CD8-positive, alpha-beta memory T cell (primary cell): ENCODE measurements at regions not wholly inside any gene's neighbourhood (a gene's known extent, or its start where the extent isn't known, plus 50 kb on each side); places are given as distances from the start of the nearest gene placed in this dataset.

Experiments used
- CTCF ChIA-PET: fragments of 350-600 bp; sonication (Branson Sonifier 250); formaldehyde crosslinking; loops from one replicate; lab custom pipeline; 2021; ENCODE audit warnings: antibody characterized with exemption; lab: Charles Lee
- POLR2A ChIA-PET: fragments of 350-600 bp; sonication (Branson Sonifier 250); formaldehyde crosslinking; loops from one replicate; lab custom pipeline; 2021; ENCODE audit warnings: antibody characterized with exemption; lab: Charles Lee
- DNase-seq, 5 donors: peaks; one replicate each; pipeline versions ENCODE4 v3.0.0 to v3.0.0-alpha.2; 2020 to 2022; ENCODE audit warnings: mixed read lengths in 1 of 5
- H3K27ac ChIP-seq: one replicate; pipeline ENCODE4 v1.7.0; 2013; ENCODE audit warnings: low read depth, mild to moderate bottlenecking, low read length, moderate library complexity
- H3K27me3 ChIP-seq: 2 replicates; pipeline ENCODE4 v1.7.0; 2013; ENCODE audit warnings: low read length, mild to moderate bottlenecking; ENCODE audit not compliant: insufficient read depth, poor library complexity, severe bottlenecking
- H3K36me3 ChIP-seq: 2 replicates; pipeline ENCODE4 v1.7.0; 2013; ENCODE audit warnings: mild to moderate bottlenecking, low read length, moderate library complexity; ENCODE audit not compliant: insufficient read depth
- H3K4me1 ChIP-seq: 2 replicates; pipeline ENCODE4 v1.7.0; 2013; ENCODE audit warnings: mild to moderate bottlenecking, low read length, moderate library complexity; ENCODE audit not compliant: insufficient read depth
- H3K4me3 ChIP-seq: 2 replicates; pipeline ENCODE4 v1.7.0; 2013; ENCODE audit warnings: mild to moderate bottlenecking, low read length
- H3K9me3 ChIP-seq: 2 replicates; pipeline ENCODE4 v1.7.0; 2013; ENCODE audit warnings: mild to moderate bottlenecking, low read length
- H3K27ac Mint-ChIP-seq, 8 donors: one replicate each; pipeline ENCODE4 v1.8.0; 2020 to 2021; ENCODE audit warnings: mixed read lengths in 8 of 8, mild to moderate bottlenecking in 6 of 8, inconsistent platforms in 3 of 8, moderate library complexity in 3 of 8
- H3K27me3 Mint-ChIP-seq, 2 donors: one replicate each; pipeline ENCODE4 v1.8.0; 2020 to 2021; ENCODE audit warnings: mixed read lengths in 2 of 2, mild to moderate bottlenecking in 1 of 2, moderate library complexity in 1 of 2
- H3K36me3 Mint-ChIP-seq, 3 donors: one replicate each; pipeline ENCODE4 v1.8.0; 2020 to 2021; ENCODE audit warnings: mixed read lengths in 3 of 3, inconsistent platforms in 1 of 3, mild to moderate bottlenecking in 1 of 3
- H3K4me1 Mint-ChIP-seq, 3 donors: one replicate each; pipeline ENCODE4 v1.8.0; 2020 to 2021; ENCODE audit warnings: mixed read lengths in 3 of 3, inconsistent platforms in 1 of 3, mild to moderate bottlenecking in 1 of 3
- H3K4me3 Mint-ChIP-seq, 7 donors: one replicate each; pipeline ENCODE4 v1.8.0; 2020 to 2021; ENCODE audit warnings: mixed read lengths in 7 of 7, mild to moderate bottlenecking in 6 of 7, moderate library complexity in 4 of 7, inconsistent platforms in 2 of 7
- H3K9me3 Mint-ChIP-seq, 5 donors: one replicate each; pipeline ENCODE4 v1.8.0; 2020 to 2022; ENCODE audit warnings: mixed read lengths in 5 of 5, mild to moderate bottlenecking in 3 of 5, moderate library complexity in 2 of 5, inconsistent platforms in 1 of 5

GRCh38 chr10:128766915-128767314, 640.7 kb upstream of the MKI67 start:
- Mint-ChIP-seq H3K27me3 (peaks cover 0 to 1% of the 10 kb centered on the region in 2 donors), H3K4me1 (no peaks in the 10 kb centered on the region), H3K4me3 (no peak overlapping the region), H3K36me3 (no peaks in the 10 kb centered on the region), H3K9me3 (peaks cover 0 to 3% (median 0%) of the 10 kb centered on the region in 5 donors), H3K27ac (no peak overlapping the region)
- H3K27ac ChIP-seq, result no peak overlapping the region
- H3K4me1 ChIP-seq, result no peaks in the 10 kb centered on the region
- H3K36me3 ChIP-seq, result no peaks in the 10 kb centered on the region
- no peaks in the 10 kb centered on the region for H3K9me3 ChIP-seq
- CTCF ChIA-PET, result no interaction called here
- H3K27me3 ChIP-seq, result no peaks in the 10 kb centered on the region
- H3K4me3 ChIP-seq, result no peak overlapping the region
- POLR2A ChIA-PET, result no interaction called here
- no peak for DNase-seq

GRCh38 chr10:128774979-128775378, 648.8 kb upstream of the MKI67 start:
- CTCF ChIA-PET, result no interaction called here
- Mint-ChIP-seq H3K27ac (no peak overlapping the region), H3K4me3 (no peak overlapping the region), H3K36me3 (no peaks in the 10 kb centered on the region), H3K27me3 (peaks cover 0 to 1% of the 10 kb centered on the region in 2 donors), H3K4me1 (no peaks in the 10 kb centered on the region), H3K9me3 (peaks cover 0 to 6% (median 0%) of the 10 kb centered on the region in 5 donors)
- Histone ChIP-seq H3K9me3 (no peaks in the 10 kb centered on the region), H3K27me3 (no peaks in the 10 kb centered on the region), H3K4me3 (no peak overlapping the region), H3K36me3 (no peaks in the 10 kb centered on the region), H3K4me1 (no peaks in the 10 kb centered on the region), H3K27ac (no peak overlapping the region)
- no peak for DNase-seq
- POLR2A ChIA-PET, result no interaction called here

GRCh38 chr10:128775743-128776142, 649.5 kb upstream of the MKI67 start:
- Mint-ChIP-seq H3K4me3 (no peak overlapping the region), H3K9me3 (peaks cover 0 to 6% (median under 1%) of the 10 kb centered on the region in 5 donors), H3K27me3 (peaks cover 0 to 1% of the 10 kb centered on the region in 2 donors), H3K27ac (no peak overlapping the region), H3K4me1 (no peaks in the 10 kb centered on the region), H3K36me3 (no peaks in the 10 kb centered on the region)
- Histone ChIP-seq H3K36me3 (no peaks in the 10 kb centered on the region), H3K9me3 (no peaks in the 10 kb centered on the region), H3K4me3 (no peak overlapping the region), H3K27ac (no peak overlapping the region), H3K27me3 (no peaks in the 10 kb centered on the region), H3K4me1 (no peaks in the 10 kb centered on the region)
- ChIA-PET POLR2A (no interaction called here), CTCF (no interaction called here)
- no peak for DNase-seq

GRCh38 chr10:128776673-128777252, 650.5 kb upstream of the MKI67 start:
- Mint-ChIP-seq H3K27me3 (no peaks in the 10 kb centered on the region), H3K9me3 (peaks cover 0 to 3% (median 2%) of the 10 kb centered on the region in 5 donors), H3K27ac (no peak overlapping the region), H3K4me3 (no peak overlapping the region), H3K4me1 (no peaks in the 10 kb centered on the region), H3K36me3 (no peaks in the 10 kb centered on the region)
- Histone ChIP-seq H3K27ac (no peak overlapping the region), H3K9me3 (no peaks in the 10 kb centered on the region), H3K27me3 (no peaks in the 10 kb centered on the region), H3K4me1 (no peaks in the 10 kb centered on the region), H3K4me3 (no peak overlapping the region), H3K36me3 (no peaks in the 10 kb centered on the region)
- ChIA-PET CTCF (no interaction called here), POLR2A (no interaction called here)
- no peak for DNase-seq

- Mint-ChIP-seq H3K27me3 (no peaks in the 10 kb centered on the region), H3K9me3 (peaks cover 0 to 3% (median 2%) of the 10 kb centered on the region in 5 donors), H3K4me3 (no peak overlapping the region), H3K4me1 (no peaks in the 10 kb centered on the region), H3K27ac (no peak overlapping the region), H3K36me3 (no peaks in the 10 kb centered on the region)
- no peaks in the 10 kb centered on the region for H3K36me3 ChIP-seq
- CTCF ChIA-PET, result no interaction called here
- H3K27ac ChIP-seq, result no peak overlapping the region
- POLR2A ChIA-PET, result no interaction called here
- DNase-seq, result no peak
- H3K4me3 ChIP-seq, result no peak overlapping the region
- H3K9me3 ChIP-seq, result no peaks in the 10 kb centered on the region
- H3K4me1 ChIP-seq, result no peaks in the 10 kb centered on the region
- no peaks in the 10 kb centered on the region for H3K27me3 ChIP-seq
Observed at GRCh38 chr10:128777342-128777741, 651.1 kb upstream of the MKI67 start.

- H3K27me3 Mint-ChIP-seq, result no peaks in the 10 kb centered on the region
- H3K36me3 ChIP-seq, result no peaks in the 10 kb centered on the region
- POLR2A ChIA-PET, result no interaction called here
Observed at GRCh38 chr10:128779416-128779815, 653.2 kb upstream of the MKI67 start.

GRCh38 chr10:128780156-128780761, 654.0 kb upstream of the MKI67 start:
- Histone ChIP-seq H3K4me3 (no peak overlapping the region), H3K36me3 (no peaks in the 10 kb centered on the region), H3K9me3 (no peaks in the 10 kb centered on the region), H3K27me3 (no peaks in the 10 kb centered on the region), H3K27ac (no peak overlapping the region), H3K4me1 (no peaks in the 10 kb centered on the region)
- Mint-ChIP-seq H3K27ac (no peak overlapping the region), H3K36me3 (no peaks in the 10 kb centered on the region), H3K27me3 (no peaks in the 10 kb centered on the region), H3K4me1 (no peaks in the 10 kb centered on the region), H3K9me3 (peaks cover 0 to 3% (median 2%) of the 10 kb centered on the region in 5 donors), H3K4me3 (no peak overlapping the region)
- DNase-seq, result no peak
- ChIA-PET POLR2A (no interaction called here), CTCF (no interaction called here)

More at GRCh38 chr10:128779416-128779815, 653.2 kb upstream of the MKI67 start:
- Mint-ChIP-seq H3K36me3 (no peaks in the 10 kb centered on the region), H3K9me3 (peaks cover 0 to 3% (median 2%) of the 10 kb centered on the region in 5 donors), H3K27ac (no peak overlapping the region), H3K4me1 (no peaks in the 10 kb centered on the region), H3K4me3 (no peak overlapping the region)
- H3K4me1 ChIP-seq, result no peaks in the 10 kb centered on the region
- H3K9me3 ChIP-seq, result no peaks in the 10 kb centered on the region
- no peak overlapping the region for H3K27ac ChIP-seq
- DNase-seq, result no peak
- no peaks in the 10 kb centered on the region for H3K27me3 ChIP-seq
- CTCF ChIA-PET, result no interaction called here
- H3K4me3 ChIP-seq, result no peak overlapping the region

- Histone ChIP-seq H3K36me3 (no peaks in the 10 kb centered on the region), H3K27ac (no peak overlapping the region), H3K27me3 (no peaks in the 10 kb centered on the region), H3K4me1 (no peaks in the 10 kb centered on the region), H3K9me3 (no peaks in the 10 kb centered on the region), H3K4me3 (no peak overlapping the region)
- Mint-ChIP-seq H3K27ac (no peak overlapping the region), H3K27me3 (no peaks in the 10 kb centered on the region), H3K4me1 (no peaks in the 10 kb centered on the region), H3K9me3 (peaks cover 0 to 3% (median 2%) of the 10 kb centered on the region in 5 donors), H3K4me3 (no peak overlapping the region), H3K36me3 (no peaks in the 10 kb centered on the region)
- no peak for DNase-seq
- CTCF ChIA-PET, result no interaction called here
- POLR2A ChIA-PET, result no interaction called here
Observed at GRCh38 chr10:128781637-128782036, 655.4 kb upstream of the MKI67 start.
